GM23338 (cell line): ENCODE measurements at regions not wholly inside any gene's neighbourhood (a gene's known extent, or its start where the extent isn't known, plus 50 kb on each side); places are given as distances from the start of the nearest gene placed in this dataset.

Experiments
- CTCF ChIP-seq, 2 experiments: fragments of 200-600 bp in 1 of 2; sonication (generic) in 1 of 2; conservative IDR thresholded peaks; 2 replicates each; pipeline versions ENCODE4 v1.5.1 to v1.6.1; 2016 to 2017; ENCODE audit warnings: antibody characterized with exemption in 2 of 2, low read depth in 2 of 2, mild to moderate bottlenecking in 2 of 2, moderate library complexity in 1 of 2
- EZH2 ChIP-seq: fragments of 200-600 bp; sonication (generic); IDR thresholded peaks from one replicate; pipeline ENCODE4 v1.8.0; 2017; ENCODE audit warnings: antibody characterized with exemption, mild to moderate bottlenecking, low read depth; ENCODE audit not compliant: unreplicated experiment
- JUNB ChIP-seq: IDR thresholded peaks from one replicate; pipeline ENCODE4 v1.6.1; 2016; ENCODE audit warnings: antibody characterized with exemption; ENCODE audit not compliant: unreplicated experiment
- POLR2AphosphoS5 ChIP-seq: IDR thresholded peaks from 2 replicates; pipeline ENCODE4 v1.6.1; 2016; ENCODE audit warnings: antibody characterized with exemption, low read depth

GRCh38 chr2:8159211-8159965 is 522.5 kb upstream of the ID2 start:
- TF ChIP-seq EZH2 (no peak), JUNB (no peak), CTCF (conservative IDR thresholded peaks at IDR 0.05; ENCODE audit: low read depth in 2 of 2) (no peak), POLR2AphosphoS5 (no peak)
